HepG2 (cell line): ENCODE measurements at regions not wholly inside any gene's neighbourhood (a gene's known extent, or its start where the extent isn't known, plus 50 kb on each side); places are given as distances from the start of the nearest gene placed in this dataset.

Experiments
- ATAC-seq: fragments of 200-7000 bp; cut with Tn5 transposase; 3 replicates; pipeline ENCODE4 v1.9.1; 2020; ENCODE audit warnings: mild to moderate bottlenecking, moderate library complexity
- BruUV-seq: library from RNA; stranded (reverse); fragments of 400-500 nt; replicated peaks from 2 replicates; lab custom pipeline; 2021; lab: Mats Ljungman, UMichigan
- CTCF ChIA-PET: fragments of 300-600 bp; formaldehyde crosslinking; extraction: SDS; loops from one replicate; lab custom pipeline; 2021; ENCODE audit warnings: low total read pairs, inconsistent platforms, low intra/inter-chr PET ratio; lab: Yijun Ruan, JAX
- POLR2A ChIA-PET: fragments of 350-600 bp; sonication (Branson Sonifier 250); formaldehyde crosslinking; loops from one replicate; lab custom pipeline; 2020; ENCODE audit warnings: antibody characterized with exemption, inconsistent platforms; lab: Yijun Ruan, JAX
- DNase-seq: peaks from one replicate; pipeline ENCODE4 v3.0.0-alpha.2; 2015; ENCODE audit warnings: low spot score
- FAIRE-seq: peaks from 3 replicates; lab custom pipeline; 2011; peaks lifted over from hg19 to GRCh38; lab: Jason Lieb, UNC
- H2AFZ ChIP-seq: one replicate; pipeline ENCODE4 v1.6.1; 2011; ENCODE audit warnings: low read length, inconsistent platforms
- H3K27ac ChIP-seq: fragments of 300-600 bp; 3 replicates; pipeline ENCODE4 v1.8.0; 2011; ENCODE audit warnings: mixed run types, mild to moderate bottlenecking, mixed read lengths, low read length, inconsistent platforms; ENCODE audit not compliant: insufficient read depth; ENCODE audit errors: extremely low read length
- H3K27me3 ChIP-seq, 2 experiments: fragments of 200-600 bp in 1 of 2; 2 replicates in 1 of 2; 3 replicates in 1 of 2; pipeline versions ENCODE4 v1.6.0 to v1.8.0; 2011; ENCODE audit warnings: low read length in 2 of 2, mild to moderate bottlenecking in 2 of 2, moderate library complexity in 2 of 2, inconsistent platforms in 1 of 2; ENCODE audit not compliant: insufficient read depth in 2 of 2, control insufficient read depth in 1 of 2
- H3K36me3 ChIP-seq, 2 experiments: fragments of 200-600 bp in 1 of 2; replicated peaks in 1 of 2; 2 replicates in 1 of 2; 3 replicates in 1 of 2; pipeline versions ENCODE4 v1.5.1 to v1.8.0; 2011; ENCODE audit warnings: low read length in 2 of 2, inconsistent platforms in 1 of 2; ENCODE audit not compliant: insufficient read depth in 2 of 2, control insufficient read depth in 1 of 2
- H3K4me1 ChIP-seq: 2 replicates; pipeline ENCODE4 v1.5.1; 2012; ENCODE audit warnings: low read length, inconsistent platforms; ENCODE audit not compliant: insufficient read depth
- H3K4me2 ChIP-seq: 2 replicates; pipeline ENCODE4 v1.6.0; 2011; ENCODE audit warnings: low read depth, low read length, inconsistent platforms
- H3K4me3 ChIP-seq, 3 experiments: fragments of 200-600 bp in 1 of 3; sonication (generic), shearing (Covaris generic) in 1 of 3; replicated peaks in 1 of 3; 2 replicates each; pipeline ENCODE4 v1.5.1; 2011 to 2016; ENCODE audit warnings: low read length in 3 of 3, inconsistent platforms in 2 of 3, low read depth in 2 of 3, mild to moderate bottlenecking in 2 of 3, control low read depth in 1 of 3, mixed read lengths in 1 of 3; ENCODE audit not compliant: insufficient read depth in 1 of 3
- H3K79me2 ChIP-seq: one replicate; pipeline ENCODE4 v1.6.1; 2011; ENCODE audit warnings: low read length, inconsistent platforms; ENCODE audit not compliant: insufficient read depth
- H3K9ac ChIP-seq: 2 replicates; pipeline ENCODE4 v1.6.0; 2011; ENCODE audit warnings: mild to moderate bottlenecking, low read depth, low read length, inconsistent platforms; ENCODE audit not compliant: insufficient read depth
- H3K9me3 ChIP-seq: 2 replicates; pipeline ENCODE4 v1.5.1; 2012; ENCODE audit warnings: mild to moderate bottlenecking, low read length
- H4K20me1 ChIP-seq: 2 replicates; pipeline ENCODE4 v1.6.0; 2011; ENCODE audit warnings: inconsistent platforms, mild to moderate bottlenecking, low read length, moderate library complexity; ENCODE audit not compliant: insufficient read depth
- ATF1 ChIP-seq: IDR thresholded peaks from 2 replicates; pipeline ENCODE4 v1.6.1; 2016; ENCODE audit warnings: mild to moderate bottlenecking, control low read depth
- DNMT1 ChIP-seq: sonication (generic); formaldehyde crosslinking; IDR thresholded peaks from 2 replicates; pipeline ENCODE4 v1.5.1; 2020; ENCODE audit warnings: mild to moderate bottlenecking, missing genetic modification reagents
- FOXP1 ChIP-seq, 2 experiments: fragments of 450-650 bp in 1 of 2; IDR thresholded peaks; 2 replicates each; pipeline ENCODE4 v1.6.1; 2017 to 2018; ENCODE audit warnings: antibody characterized with exemption in 1 of 2
- PAWR ChIP-seq: sonication (generic); formaldehyde crosslinking; IDR thresholded peaks from 2 replicates; pipeline ENCODE4 v1.4.0; 2020; ENCODE audit warnings: missing genetic modification reagents, mild to moderate bottlenecking, borderline replicate concordance
- RARA ChIP-seq: IDR thresholded peaks from 2 replicates; pipeline ENCODE4 v1.6.1; 2016; ENCODE audit warnings: missing genetic modification reagents, missing compliant biosample characterization
- XBP1 ChIP-seq: sonication (generic); formaldehyde crosslinking; IDR thresholded peaks from 2 replicates; pipeline ENCODE4 v1.5.0; 2020; ENCODE audit warnings: missing genetic modification reagents
- ZNF12 ChIP-seq: sonication (generic); formaldehyde crosslinking; IDR thresholded peaks from 2 replicates; pipeline ENCODE4 v1.5.0; 2020; ENCODE audit warnings: missing genetic modification reagents
- ZNF180 ChIP-seq: sonication (generic); formaldehyde crosslinking; IDR thresholded peaks from 2 replicates; pipeline ENCODE4 v1.4.0; 2020; ENCODE audit warnings: low read depth, missing genetic modification reagents, borderline replicate concordance
- ZNF224 ChIP-seq: sonication (generic); formaldehyde crosslinking; IDR thresholded peaks from 2 replicates; pipeline ENCODE4 v1.5.0; 2020; ENCODE audit warnings: mild to moderate bottlenecking, missing genetic modification reagents
- ZNF235 ChIP-seq: sonication (generic); formaldehyde crosslinking; IDR thresholded peaks from 2 replicates; pipeline ENCODE4 v1.8.1; 2023; ENCODE audit warnings: mild to moderate bottlenecking, missing genetic modification reagents, borderline replicate concordance
- ZNF251 ChIP-seq: sonication (generic); formaldehyde crosslinking; IDR thresholded peaks from 2 replicates; pipeline ENCODE4 v1.9.0; 2021; ENCODE audit warnings: mild to moderate bottlenecking, missing genetic modification reagents
- WGBS: methylation state at CpG from one replicate; pipeline ENCODE4 v1.1.6; 2017; ENCODE audit warnings: low lambda C conversion rate; 5-methylcytosine and 5-hydroxymethylcytosine counted together
- in situ Hi-C: cut with HindIII; loops from 2 replicates; pipeline ENCODE4 v1.10.0; 2017; ENCODE audit warnings: low pct_unique_long_range_greater_than_20kb; ENCODE audit not compliant: extremely low pct_ligation_motif_present
- intact Hi-C: fragments of 100-400 bp; cut with micrococcal nuclease; formaldehyde crosslinking; loops from one replicate; pipeline ENCODE4 v1.10.0; 2022; ENCODE audit not compliant: unreplicated experiment
- TF ChIP-seq, protein P1 (sequence below): sonication (generic); formaldehyde crosslinking; conservative IDR thresholded peaks from 2 replicates; pipeline ENCODE4 v1.4.0; 2020; ENCODE audit warnings: missing genetic modification reagents
- TF ChIP-seq, protein P2 (sequence below): sonication (generic); IDR thresholded peaks from 2 replicates; pipeline ENCODE4 v1.6.1; 2016; ENCODE audit warnings: low read depth, borderline replicate concordance
- TF ChIP-seq, protein P3 (sequence below): sonication (generic); formaldehyde crosslinking; IDR thresholded peaks from 2 replicates; pipeline ENCODE4 v1.4.0; 2020; ENCODE audit warnings: missing genetic modification reagents

DNA sequence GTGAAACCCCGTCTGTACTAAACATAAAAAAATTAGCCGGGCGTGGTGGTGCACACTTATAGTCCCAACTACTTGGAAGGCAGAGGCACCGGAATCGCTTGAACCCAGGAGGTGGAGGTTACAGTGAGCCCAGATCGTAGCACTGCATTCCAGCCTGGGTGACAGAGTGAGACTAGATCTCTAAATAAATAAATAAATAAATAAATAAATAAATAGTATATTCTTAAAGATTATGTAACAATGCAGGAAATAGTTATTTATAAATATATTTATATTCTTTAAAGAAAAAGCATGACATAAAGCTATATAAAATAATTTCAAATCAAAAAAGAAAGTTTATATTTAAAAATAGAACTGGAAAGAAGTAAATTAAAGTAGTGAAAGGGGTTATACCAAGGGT lies 76.4 kb downstream of the MBL2 start:
- H2AFZ ChIP-seq: no peak overlapping the region
- no peaks in the 10 kb centered on the region for H4K20me1 ChIP-seq
- ATAC-seq: no peak
- no peak overlapping the region for H3K9ac ChIP-seq
- no peaks in the 10 kb centered on the region for H3K36me3 ChIP-seq
- FAIRE-seq: no peak
- intact Hi-C loops: no loop called here
- BruUV-seq: no TSS peak
- CTCF ChIA-PET: no interaction called here
- POLR2A ChIA-PET: no interaction called here
- no peak overlapping the region for H3K27ac ChIP-seq
- 99% methylated on average over 6 of the region's 6 CpGs for WGBS
- H3K4me1 ChIP-seq: no peaks in the 10 kb centered on the region
- TF ChIP-seq XBP1 (CRISPR knock-in tag) (no peak), ATF1 (CRISPR knock-in tag) (no peak), DNMT1 (CRISPR knock-in tag) (no peak), ZNF235 (no peak), PAWR (no peak), ZNF251 (CRISPR knock-in tag) (no peak)
- TF ChIP-seq, all 625 proteins: peak for 0
- no peak overlapping the region for H3K4me3 ChIP-seq
- in situ Hi-C loops: no loop called here
- H3K79me2 ChIP-seq: no peaks in the 10 kb centered on the region
- DNase-seq: no peak
- no peak overlapping the region for H3K4me2 ChIP-seq
- no peaks in the 10 kb centered on the region for H3K27me3 ChIP-seq
- H3K9me3 ChIP-seq: no peaks in the 10 kb centered on the region

DNA sequence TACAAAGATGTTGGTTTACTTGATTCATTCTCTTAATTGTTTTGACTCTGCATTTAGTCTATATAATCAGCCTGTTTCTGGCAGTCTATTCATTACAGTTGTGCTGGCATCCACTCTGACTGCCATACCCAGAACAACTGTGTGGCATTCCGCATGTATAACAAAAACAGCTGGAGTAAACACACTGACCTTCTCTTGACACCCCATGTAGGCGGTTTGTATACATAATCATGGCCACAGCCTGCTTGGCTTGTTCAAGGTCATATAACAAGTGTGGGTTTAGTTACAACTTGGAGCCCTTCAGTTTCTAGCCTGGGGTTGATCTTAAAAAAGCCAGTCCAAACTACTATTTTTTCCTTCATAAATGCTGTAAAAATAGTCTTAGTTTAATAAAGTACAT lies 70.9 kb downstream of the MBL2 start:
- BruUV-seq: no TSS peak
- Histone ChIP-seq H3K4me1 (peaks cover 4% of the 10 kb centered on the region; the same call in 1 of the 2 replicates), H3K36me3 (no peaks in the 10 kb centered on the region), H3K79me2 (no peaks in the 10 kb centered on the region), H3K9ac (no peak overlapping the region), H3K27me3 (no peaks in the 10 kb centered on the region; a peak in 1 of 5 replicates), H3K4me2 (no peak overlapping the region), H3K27ac (no peak overlapping the region), H3K9me3 (no peaks in the 10 kb centered on the region), H4K20me1 (no peaks in the 10 kb centered on the region), H3K4me3 (no peak overlapping the region), H2AFZ (no peak overlapping the region)
- ChIA-PET CTCF (no interaction called here), POLR2A (no interaction called here)
- 44% methylated on average over 2 of the region's 2 CpGs for WGBS
- in situ Hi-C loops: no loop called here
- ATAC-seq (peak; percentile 29; the same call in 1 of the 3 replicates), DNase-seq (peak; percentile 10), FAIRE-seq (no peak)
- TF ChIP-seq ZNF12 (CRISPR knock-in tag) (peak; percentile 74; the same call in 1 of the 2 replicates), FOXP1 (IDR thresholded peaks at IDR 0.05) (no peak), FOXP1 (CRISPR knock-in tag; IDR thresholded peaks at IDR 0.05) (peak; percentile 82), ZNF180 (CRISPR knock-in tag) (no peak), RARA (peak; percentile 77), ZNF224 (CRISPR knock-in tag) (no peak)
- TF ChIP-seq, protein P1, sequence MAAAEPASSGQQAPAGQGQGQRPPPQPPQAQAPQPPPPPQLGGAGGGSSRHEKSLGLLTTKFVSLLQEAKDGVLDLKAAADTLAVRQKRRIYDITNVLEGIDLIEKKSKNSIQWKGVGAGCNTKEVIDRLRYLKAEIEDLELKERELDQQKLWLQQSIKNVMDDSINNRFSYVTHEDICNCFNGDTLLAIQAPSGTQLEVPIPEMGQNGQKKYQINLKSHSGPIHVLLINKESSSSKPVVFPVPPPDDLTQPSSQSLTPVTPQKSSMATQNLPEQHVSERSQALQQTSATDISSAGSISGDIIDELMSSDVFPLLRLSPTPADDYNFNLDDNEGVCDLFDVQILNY (CRISPR knock-in tag): no peak
- TF ChIP-seq, protein P2, sequence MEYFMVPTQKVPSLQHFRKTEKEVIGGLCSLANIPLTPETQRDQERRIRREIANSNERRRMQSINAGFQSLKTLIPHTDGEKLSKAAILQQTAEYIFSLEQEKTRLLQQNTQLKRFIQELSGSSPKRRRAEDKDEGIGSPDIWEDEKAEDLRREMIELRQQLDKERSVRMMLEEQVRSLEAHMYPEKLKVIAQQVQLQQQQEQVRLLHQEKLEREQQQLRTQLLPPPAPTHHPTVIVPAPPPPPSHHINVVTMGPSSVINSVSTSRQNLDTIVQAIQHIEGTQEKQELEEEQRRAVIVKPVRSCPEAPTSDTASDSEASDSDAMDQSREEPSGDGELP: peak; percentile 34; the same call in 1 of the 2 replicates
- TF ChIP-seq, protein P3, sequence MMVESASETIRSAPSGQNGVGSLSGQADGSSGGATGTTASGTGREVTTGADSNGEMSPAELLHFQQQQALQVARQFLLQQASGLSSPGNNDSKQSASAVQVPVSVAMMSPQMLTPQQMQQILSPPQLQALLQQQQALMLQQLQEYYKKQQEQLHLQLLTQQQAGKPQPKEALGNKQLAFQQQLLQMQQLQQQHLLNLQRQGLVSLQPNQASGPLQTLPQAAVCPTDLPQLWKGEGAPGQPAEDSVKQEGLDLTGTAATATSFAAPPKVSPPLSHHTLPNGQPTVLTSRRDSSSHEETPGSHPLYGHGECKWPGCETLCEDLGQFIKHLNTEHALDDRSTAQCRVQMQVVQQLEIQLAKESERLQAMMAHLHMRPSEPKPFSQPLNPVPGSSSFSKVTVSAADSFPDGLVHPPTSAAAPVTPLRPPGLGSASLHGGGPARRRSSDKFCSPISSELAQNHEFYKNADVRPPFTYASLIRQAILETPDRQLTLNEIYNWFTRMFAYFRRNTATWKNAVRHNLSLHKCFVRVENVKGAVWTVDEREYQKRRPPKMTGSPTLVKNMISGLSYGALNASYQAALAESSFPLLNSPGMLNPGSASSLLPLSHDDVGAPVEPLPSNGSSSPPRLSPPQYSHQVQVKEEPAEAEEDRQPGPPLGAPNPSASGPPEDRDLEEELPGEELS (CRISPR knock-in tag): peak; percentile 33; the same call in 1 of the 2 replicates
- intact Hi-C loops: no loop called here
